NCI-H748 (cell line): ENCODE measurements at regions not wholly inside any gene's neighbourhood (a gene's known extent, or its start where the extent isn't known, plus 50 kb on each side); places are given as distances from the start of the nearest gene placed in this dataset.

Experiments used
- DNase-seq: peaks from one replicate; lab custom pipeline; 2025; ENCODE audit not compliant: unreplicated experiment; lab: John Stamatoyannopoulos, UW

GRCh38 chr11:128269466-128269865, 317.9 kb downstream of the ETS1 start:
- no peak for DNase-seq

GRCh38 chr11:128266893-128267292, 320.5 kb downstream of the ETS1 start:
- no peak for DNase-seq

GRCh38 chr11:128262463-128263345, 324.7 kb downstream of the ETS1 start:
- DNase-seq: no peak

GRCh38 chr11:128261011-128261421, 326.3 kb downstream of the ETS1 start:
- peak; percentile 7 for DNase-seq

GRCh38 chr11:128260398-128260797, 327.0 kb downstream of the ETS1 start:
- DNase-seq: no peak

- DNase-seq: no peak
Measured at GRCh38 chr11:128259816-128260215, 327.5 kb downstream of the ETS1 start.

- no peak for DNase-seq
Measured at GRCh38 chr11:128254941-128255340, 332.4 kb downstream of the ETS1 start.

GRCh38 chr11:128251140-128251539, 336.2 kb downstream of the ETS1 start:
- no peak for DNase-seq

- no peak for DNase-seq
Measured at GRCh38 chr11:128250482-128250881, 336.9 kb downstream of the ETS1 start.

- DNase-seq: no peak
Measured at GRCh38 chr11:128246810-128247594, 340.4 kb downstream of the ETS1 start.

- no peak for DNase-seq
Measured at GRCh38 chr11:128246364-128246801, 341.0 kb downstream of the ETS1 start.

- no peak for DNase-seq
Measured at GRCh38 chr11:128244871-128245270, 342.5 kb downstream of the ETS1 start.

- DNase-seq: no peak
Measured at GRCh38 chr11:128242451-128242850, 344.9 kb downstream of the ETS1 start.

- DNase-seq: no peak
Measured at GRCh38 chr11:128240546-128240945, 346.8 kb downstream of the ETS1 start.

GRCh38 chr11:128239306-128239705, 348.1 kb downstream of the ETS1 start:
- DNase-seq: no peak

GRCh38 chr11:128238521-128239265, 348.7 kb downstream of the ETS1 start:
- no peak for DNase-seq

GRCh38 chr11:128236506-128237498, 350.6 kb downstream of the ETS1 start:
- no peak for DNase-seq

GRCh38 chr11:128235958-128236357, 351.4 kb downstream of the ETS1 start:
- peak; percentile 80 for DNase-seq

GRCh38 chr11:128235426-128235825, 351.9 kb downstream of the ETS1 start:
- DNase-seq: peak; percentile 58

GRCh38 chr11:128234143-128234542, 353.2 kb downstream of the ETS1 start:
- no peak for DNase-seq
